IPS-NIHi7 (cell line): ENCODE measurements at regions not wholly inside any gene's neighbourhood (a gene's known extent, or its start where the extent isn't known, plus 50 kb on each side); places are given as distances from the start of the nearest gene placed in this dataset.

Experiments used
- DNase-seq: peaks from one replicate; pipeline ENCODE4 v3.0.0; 2012; ENCODE audit warnings: mixed read lengths; ENCODE audit errors: extremely low spot score

- no peak for DNase-seq
Observed at GRCh38 chr1:87560601-87561360, 232.1 kb downstream of the LMO4 start.

- no peak for DNase-seq
Observed at GRCh38 chr1:87563211-87563610, 234.5 kb downstream of the LMO4 start.

DNA sequence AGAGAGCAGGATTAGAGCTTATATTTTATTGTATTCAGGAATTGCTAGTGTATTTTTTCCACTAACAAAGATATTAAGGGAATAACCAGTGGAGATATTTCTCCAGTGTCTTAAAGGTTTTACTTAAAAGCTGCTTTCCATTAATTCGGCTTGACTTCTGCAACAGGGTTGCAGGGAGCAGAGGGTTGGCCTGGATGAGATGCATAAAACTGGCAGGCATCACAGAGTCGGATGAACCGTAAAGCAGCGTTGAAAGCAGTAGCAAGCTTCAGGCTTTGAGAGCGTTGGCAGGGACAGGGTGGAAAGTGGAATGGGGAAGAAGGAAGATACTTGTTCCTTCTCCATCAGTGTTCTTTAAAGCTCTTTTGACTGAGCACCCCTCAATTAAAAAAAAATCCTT, 237.2 kb downstream of the LMO4 start:
- DNase-seq, result no peak

DNA sequence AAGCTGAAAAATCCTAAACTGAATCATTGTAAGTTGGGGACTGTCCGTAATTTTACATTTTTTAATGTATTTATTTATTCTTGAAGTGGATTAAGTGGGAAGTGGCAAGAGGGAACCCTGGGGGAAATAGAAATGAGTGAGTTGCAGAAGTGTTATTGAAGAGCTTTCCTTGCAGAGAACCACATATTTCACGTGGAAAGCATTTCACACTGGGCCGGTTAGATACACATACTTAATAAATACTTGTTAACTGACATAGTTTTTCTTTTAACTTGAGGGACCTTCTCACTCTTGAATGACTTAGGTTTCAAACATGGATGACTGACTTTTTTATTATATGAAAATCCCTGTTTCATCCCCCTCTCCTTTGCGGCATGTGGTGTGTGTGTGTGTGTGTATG, 239.3 kb downstream of the LMO4 start:
- DNase-seq, result no peak

- no peak for DNase-seq
Observed at GRCh38 chr1:87568911-87569310, 240.2 kb downstream of the LMO4 start.

- no peak for DNase-seq
Observed at GRCh38 chr1:87572008-87572407, 243.3 kb downstream of the LMO4 start.

DNA sequence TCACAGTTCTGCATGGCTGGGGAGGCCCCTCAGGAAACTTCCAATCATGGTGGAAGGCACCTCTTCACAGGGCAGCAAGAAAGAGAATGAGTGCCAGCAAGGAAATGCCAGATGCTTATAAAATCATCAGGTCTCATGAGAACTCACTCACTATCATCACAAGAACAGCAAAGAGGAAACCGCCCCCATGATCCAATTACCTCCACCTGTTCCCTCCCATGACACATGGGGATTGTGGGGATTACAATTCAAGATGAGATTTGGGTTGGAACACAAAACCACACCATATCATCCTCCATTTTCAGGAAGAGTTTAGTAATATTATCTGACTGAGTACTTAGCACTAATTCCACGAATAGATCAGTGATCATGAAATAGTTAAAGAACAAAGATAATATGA, 244.2 kb downstream of the LMO4 start:
- DNase-seq, result no peak

GRCh38 chr1:87575528-87575927, 246.8 kb downstream of the LMO4 start:
- no peak for DNase-seq

GRCh38 chr1:87578464-87578863, 249.8 kb downstream of the LMO4 start:
- no peak for DNase-seq

DNA sequence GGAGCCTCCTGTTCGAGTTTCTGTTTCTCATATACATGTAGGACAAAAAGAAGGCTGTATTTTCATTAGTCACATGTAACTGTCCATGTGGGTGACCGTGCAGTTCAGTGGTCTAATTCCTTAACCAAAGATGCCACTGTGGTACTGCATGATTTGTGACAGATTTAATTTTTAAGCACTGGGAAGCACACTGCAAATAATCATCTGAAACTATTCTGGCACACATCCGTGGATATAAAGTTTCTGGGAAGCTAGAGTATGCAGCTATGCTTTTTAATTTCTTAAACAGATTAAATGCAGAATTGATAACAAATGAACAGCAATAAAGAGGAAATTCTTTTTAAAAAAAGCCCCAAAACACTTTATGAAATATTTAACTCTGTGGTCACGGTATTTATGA, 254.8 kb downstream of the LMO4 start:
- DNase-seq, result no peak

GRCh38 chr1:87584586-87584985, 255.9 kb downstream of the LMO4 start:
- DNase-seq, result no peak

DNA sequence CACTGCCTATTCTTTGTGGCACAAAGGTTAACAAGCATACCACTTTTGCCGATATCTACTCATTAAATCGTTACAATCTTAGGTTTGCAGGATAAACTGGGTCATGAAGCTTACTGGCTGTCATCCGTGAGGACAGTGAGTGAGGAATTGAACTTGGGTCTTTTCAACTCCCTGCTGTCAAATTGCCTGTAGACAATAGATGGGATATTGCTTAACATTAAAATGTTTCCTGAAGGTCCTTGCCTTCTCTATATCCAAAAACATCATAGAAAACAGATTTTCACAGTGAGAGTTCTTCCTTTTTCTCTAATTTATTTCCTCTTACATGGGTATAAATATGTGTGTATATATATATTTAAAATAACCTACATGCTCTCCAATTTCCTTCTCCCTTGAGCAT, 257.8 kb downstream of the LMO4 start:
- no peak for DNase-seq

- DNase-seq, result no peak
Observed at GRCh38 chr1:87588495-87588894, 259.8 kb downstream of the LMO4 start.

DNA sequence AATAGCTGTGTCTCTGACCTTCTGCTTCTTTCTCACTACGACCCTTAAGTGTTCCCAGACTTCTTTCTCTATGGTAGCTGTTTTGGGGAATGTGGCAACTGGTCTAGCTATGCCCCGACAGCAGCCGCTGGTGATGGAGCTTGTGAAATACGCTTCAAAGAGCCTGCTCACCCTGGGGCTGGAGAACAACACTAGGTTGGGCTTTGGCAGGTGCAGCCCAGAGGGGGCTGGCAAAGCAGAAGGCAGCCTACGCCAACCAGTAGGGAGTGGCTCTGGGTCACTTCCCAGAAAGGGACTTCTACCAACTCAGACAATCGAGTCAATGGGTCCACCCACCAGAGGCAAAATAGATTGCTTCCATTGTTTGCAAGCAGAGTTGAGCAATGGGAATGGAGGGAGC, 262.8 kb downstream of the LMO4 start:
- DNase-seq, result no peak

- DNase-seq, result no peak
Observed at GRCh38 chr1:87592156-87592555, 263.5 kb downstream of the LMO4 start.

DNA sequence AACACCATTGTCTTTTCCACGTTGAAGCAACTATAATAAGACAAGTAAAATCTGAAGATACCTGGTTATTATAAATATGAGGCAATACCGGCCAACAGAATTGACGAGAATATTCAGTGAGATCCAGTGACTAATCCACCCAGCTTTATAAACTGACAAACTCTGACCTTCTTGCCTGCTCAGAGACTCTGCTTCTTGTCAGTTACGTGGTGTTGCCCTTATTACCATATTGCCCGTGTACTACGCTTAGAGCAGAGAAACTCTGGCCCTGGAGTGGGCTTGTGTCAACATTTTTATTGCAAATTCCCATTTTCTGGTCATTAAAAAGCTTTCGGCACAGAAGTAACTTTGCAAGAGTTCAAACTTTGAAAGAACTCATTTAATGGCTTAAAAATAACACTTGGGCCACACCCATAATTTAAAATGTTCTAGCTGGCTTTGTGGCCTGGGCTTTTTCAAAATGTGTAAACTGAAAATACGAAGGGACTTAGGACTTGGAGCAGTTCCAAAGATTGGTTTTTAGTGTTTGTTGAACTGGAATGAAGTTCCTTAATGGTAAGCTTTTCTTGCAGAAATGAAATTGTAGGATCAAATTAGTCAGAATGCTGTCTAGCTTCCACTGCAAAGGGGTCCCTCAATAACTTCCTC, 266.2 kb downstream of the LMO4 start:
- DNase-seq, result no peak

GRCh38 chr1:87595384-87595781, 266.7 kb downstream of the LMO4 start:
- no peak for DNase-seq

DNA sequence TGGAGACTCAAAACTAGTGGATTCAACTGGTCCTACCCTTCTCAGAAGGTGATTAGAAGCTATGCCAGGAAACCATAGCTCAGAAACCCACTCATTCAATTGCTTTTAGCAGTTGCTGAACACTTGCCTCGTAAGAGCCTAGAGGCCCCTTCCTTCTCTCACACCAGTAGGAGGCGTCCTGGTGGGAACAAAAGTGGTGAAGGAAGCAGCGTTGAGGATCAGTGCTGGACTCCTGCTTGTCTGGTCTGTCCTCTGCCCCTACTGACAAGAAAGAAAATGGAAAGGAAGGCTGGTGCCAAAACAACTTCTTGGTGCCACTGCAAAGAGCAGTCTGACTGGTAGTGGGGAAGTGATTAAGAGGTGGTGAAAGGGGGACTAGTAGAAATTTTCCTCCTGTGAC, 269.7 kb downstream of the LMO4 start:
- DNase-seq, result peak; percentile 71

GRCh38 chr1:87599569-87599968, 270.9 kb downstream of the LMO4 start:
- no peak for DNase-seq

DNA sequence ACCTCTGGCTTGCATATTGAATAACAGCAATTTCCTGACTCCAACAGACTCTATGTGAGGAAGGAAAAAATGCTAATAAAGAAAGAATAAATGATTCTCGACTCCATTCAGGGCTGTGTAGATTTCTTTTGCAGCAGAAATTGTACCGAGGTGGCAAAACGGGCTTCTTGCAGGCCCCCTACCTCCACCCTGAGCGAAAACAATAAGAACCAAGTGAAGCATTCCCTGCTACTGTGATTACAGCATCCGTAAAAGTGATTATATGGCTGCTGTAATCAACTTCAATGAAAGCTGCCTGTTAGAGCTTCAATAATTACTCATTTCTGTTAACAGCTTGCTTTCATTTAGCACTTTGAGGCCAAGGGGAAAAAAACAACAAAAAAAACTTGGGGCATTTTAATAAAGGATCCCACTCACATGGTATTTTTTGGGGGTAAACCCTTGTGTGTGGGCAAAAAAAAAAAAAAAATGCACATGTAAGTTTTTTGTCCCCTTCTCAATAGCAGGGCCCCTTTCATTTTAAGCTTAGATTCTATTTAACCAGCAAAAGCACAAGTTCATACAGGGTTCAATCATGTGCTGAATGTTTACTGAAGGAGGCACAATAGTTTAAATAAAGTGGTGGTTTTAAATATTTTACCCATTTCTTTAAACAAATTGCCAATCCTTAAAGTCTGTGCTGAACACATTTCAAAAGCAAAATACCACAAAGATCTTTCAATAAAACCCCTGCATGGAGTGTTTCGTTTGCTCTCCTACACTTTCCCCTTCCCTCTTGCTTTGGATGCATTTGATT, 271.6 kb downstream of the LMO4 start:
- DNase-seq, result no peak

DNA sequence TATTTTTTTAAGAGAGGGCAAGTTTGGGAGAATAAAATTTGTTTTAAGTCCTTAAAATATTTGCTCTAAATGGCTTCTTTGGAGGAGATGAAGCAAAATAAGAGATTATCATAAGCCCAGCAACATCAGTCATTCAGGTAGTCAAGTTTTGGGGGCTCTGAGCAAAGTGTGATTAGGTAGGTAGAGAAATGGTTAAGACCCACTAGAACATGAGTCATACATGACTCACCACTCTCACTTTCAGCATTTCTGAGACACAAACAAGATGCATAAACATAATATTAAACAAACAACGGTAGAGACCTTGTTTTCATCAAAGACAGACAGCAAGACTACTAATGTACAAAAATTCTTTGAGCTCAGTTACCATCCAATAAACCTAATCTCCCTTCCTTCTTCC, 272.2 kb downstream of the LMO4 start:
- DNase-seq, result no peak

- DNase-seq, result no peak
Observed at GRCh38 chr1:87603626-87604025, 274.9 kb downstream of the LMO4 start.

- no peak for DNase-seq
Observed at GRCh38 chr1:87612956-87613355, 284.3 kb downstream of the LMO4 start.
